Adrenal gland (tissue), 9 donors: ENCODE measurements at regions not wholly inside any gene's neighbourhood (a gene's known extent, or its start where the extent isn't known, plus 50 kb on each side); places are given as distances from the start of the nearest gene placed in this dataset.

Source experiments
- DNase-seq, 7 donors: peaks; one replicate each; pipeline ENCODE4 v3.0.0-alpha.2; 2019 to 2020
- H3K27ac ChIP-seq, 5 donors: fragments of 200-600 bp; sonication (generic) in 4 of 5; 1 replicate in 3 of 5; 2 replicates in 2 of 5; pipeline versions ENCODE4 v1.5.1 to v1.8.0; 2016 to 2020; ENCODE audit warnings: mild to moderate bottlenecking in 1 of 5
- H3K27me3 ChIP-seq: fragments of 200-600 bp; 2 replicates; pipeline ENCODE4 v1.8.0; 2021
- H3K36me3 ChIP-seq, 2 donors: fragments of 200-600 bp; replicated peaks in 1 of 2; 1 replicate in 1 of 2; 2 replicates in 1 of 2; pipeline versions ENCODE4 v1.5.1 to v1.8.0; 2018 to 2022
- H3K4me1 ChIP-seq, 2 donors: fragments of 200-600 bp; replicated peaks in 1 of 2; 1 replicate in 1 of 2; 2 replicates in 1 of 2; pipeline versions ENCODE4 v1.5.1 to v1.8.0; 2018 to 2021
- H3K4me3 ChIP-seq, 4 donors: fragments of 200-600 bp; sonication (generic) in 3 of 4; one replicate each; pipeline ENCODE4 v1.5.1; 2016 to 2018
- H3K9me3 ChIP-seq, 3 donors: fragments of 200-600 bp; sonication (generic) in 1 of 3; replicated peaks in 1 of 3; 1 replicate in 2 of 3; 2 replicates in 1 of 3; pipeline versions ENCODE4 v1.5.1 to v1.8.0; 2016 to 2021
- POLR2A ChIP-seq, 2 donors: fragments of 450-650 bp; IDR thresholded peaks; one replicate each; pipeline ENCODE4 v1.6.1; 2017; ENCODE audit warnings: antibody characterized with exemption in 2 of 2, mild to moderate bottlenecking in 2 of 2, moderate library complexity in 1 of 2
- WGBS, 4 donors: extraction: QIAGEN DNeasy Blood & Tissue Kit in 2 of 4; methylation state at CpG; one replicate each; pipeline versions ENCODE4 v1.1.5 to v1.1.7; 2013 to 2017; 5-methylcytosine and 5-hydroxymethylcytosine counted together
- intact Hi-C, 2 donors: fragments of 100-400 bp; cut with DNase I; formaldehyde crosslinking; loops; one replicate each; pipeline versions ENCODE4 v1.14.1 to v1.15.0; 2022 to 2023
- TF ChIP-seq, protein P1 (sequence below), 6 experiments: fragments of 450-650 bp in 4 of 6; fragments of 200-600 bp in 2 of 6; sonication (generic) in 1 of 6; IDR thresholded peaks; 1 replicate in 5 of 6; 2 replicates in 1 of 6; pipeline versions ENCODE4 v1.5.1 to v1.8.0; 2016 to 2021; ENCODE audit warnings: antibody characterized with exemption in 6 of 6, mild to moderate bottlenecking in 2 of 6, moderate library complexity in 1 of 6
- donor health status: healthy with polysubstance abuse.
- donor health status: Bipolar disorder and iron deficiency.
- donor health status: DM: yes; HTN: yes; CAD: no.
- donor health status: DM: no; HTN: no; CAD: no.
- donor health status: DM: no; HTN: no; CAD: no.

- no peak for DNase-seq
- Histone ChIP-seq H3K4me3 (no peak overlapping the region), H3K27ac (no peak overlapping the region), H3K27me3 (peaks cover 12% of the 10 kb centered on the region), H3K36me3 (no peaks in the 10 kb centered on the region), H3K9me3 (peaks cover 0 to 10% (median 8%) of the 10 kb centered on the region in 3 donors), H3K4me1 (no peaks in the 10 kb centered on the region)
- TF ChIP-seq, protein P1, sequence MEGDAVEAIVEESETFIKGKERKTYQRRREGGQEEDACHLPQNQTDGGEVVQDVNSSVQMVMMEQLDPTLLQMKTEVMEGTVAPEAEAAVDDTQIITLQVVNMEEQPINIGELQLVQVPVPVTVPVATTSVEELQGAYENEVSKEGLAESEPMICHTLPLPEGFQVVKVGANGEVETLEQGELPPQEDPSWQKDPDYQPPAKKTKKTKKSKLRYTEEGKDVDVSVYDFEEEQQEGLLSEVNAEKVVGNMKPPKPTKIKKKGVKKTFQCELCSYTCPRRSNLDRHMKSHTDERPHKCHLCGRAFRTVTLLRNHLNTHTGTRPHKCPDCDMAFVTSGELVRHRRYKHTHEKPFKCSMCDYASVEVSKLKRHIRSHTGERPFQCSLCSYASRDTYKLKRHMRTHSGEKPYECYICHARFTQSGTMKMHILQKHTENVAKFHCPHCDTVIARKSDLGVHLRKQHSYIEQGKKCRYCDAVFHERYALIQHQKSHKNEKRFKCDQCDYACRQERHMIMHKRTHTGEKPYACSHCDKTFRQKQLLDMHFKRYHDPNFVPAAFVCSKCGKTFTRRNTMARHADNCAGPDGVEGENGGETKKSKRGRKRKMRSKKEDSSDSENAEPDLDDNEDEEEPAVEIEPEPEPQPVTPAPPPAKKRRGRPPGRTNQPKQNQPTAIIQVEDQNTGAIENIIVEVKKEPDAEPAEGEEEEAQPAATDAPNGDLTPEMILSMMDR (IDR thresholded peaks at IDR 0.05), result no peak
- no peak for TF ChIP-seq POLR2A (IDR thresholded peaks at IDR 0.05)
- intact Hi-C loops, result loop anchor here in 1 of 2 donors (10.0 kb wide), 1 partner anchor 1468 kb away; no protein-coding TSS in a partner anchor
- WGBS, 4 donors, result 82 to 88% (median 87%) methylated on average over 1 of the region's 1 CpG
These were observed 477.3 kb downstream of the KCNJ2 start for GRCh38 chr17:70646673-70647072.

DNA sequence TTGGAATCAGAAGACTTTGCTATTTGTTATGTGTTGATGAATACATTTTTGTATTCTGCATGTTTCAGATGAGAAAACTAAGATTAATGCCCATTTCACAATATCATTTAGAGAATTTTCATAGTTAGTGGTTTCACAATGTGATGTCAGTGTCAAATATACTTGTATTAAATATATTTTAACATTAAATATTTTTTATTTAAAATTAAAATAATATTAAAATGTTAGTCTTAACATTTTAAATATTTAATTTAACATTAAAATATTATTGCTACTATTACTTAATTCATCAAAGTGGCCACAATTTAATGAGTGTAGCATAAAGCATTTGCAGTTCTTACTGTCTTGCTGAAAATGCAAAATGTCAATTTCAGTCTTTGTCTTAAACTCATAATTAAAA lies 478.8 kb downstream of the KCNJ2 start:
- no peak for DNase-seq
- H3K36me3 ChIP-seq, result no peaks in the 10 kb centered on the region
- no peak overlapping the region for H3K27ac ChIP-seq
- peaks cover 12% of the 10 kb centered on the region for H3K27me3 ChIP-seq
- no peaks in the 10 kb centered on the region for H3K4me1 ChIP-seq
- TF ChIP-seq POLR2A (IDR thresholded peaks at IDR 0.05), result no peak
- TF ChIP-seq, protein P1 (IDR thresholded peaks at IDR 0.05), result no peak
- intact Hi-C loops, result loop anchor here in 1 of 2 donors (10.0 kb wide), 1 partner anchor 1467 kb away; no protein-coding TSS in a partner anchor
- no peak overlapping the region for H3K4me3 ChIP-seq
- H3K9me3 ChIP-seq, result peaks cover 0 to 14% (median 8%) of the 10 kb centered on the region in 3 donors

- intact Hi-C loops, result no loop called here
- 57 to 63% (median 60%) methylated on average over 3 of the region's 3 CpGs for WGBS, 4 donors
- Histone ChIP-seq H3K4me3 (no peak overlapping the region), H3K36me3 (no peaks in the 10 kb centered on the region), H3K27me3 (peaks cover 8% of the 10 kb centered on the region), H3K27ac (no peak overlapping the region), H3K9me3 (peaks cover 0 to 4% (median 0%) of the 10 kb centered on the region in 3 donors), H3K4me1 (no peaks in the 10 kb centered on the region)
- TF ChIP-seq POLR2A (IDR thresholded peaks at IDR 0.05), result no peak
- TF ChIP-seq, protein P1 (IDR thresholded peaks at IDR 0.05), result no peak
- no peak for DNase-seq
These were observed 484.5 kb downstream of the KCNJ2 start for GRCh38 chr17:70653850-70654249.

DNA sequence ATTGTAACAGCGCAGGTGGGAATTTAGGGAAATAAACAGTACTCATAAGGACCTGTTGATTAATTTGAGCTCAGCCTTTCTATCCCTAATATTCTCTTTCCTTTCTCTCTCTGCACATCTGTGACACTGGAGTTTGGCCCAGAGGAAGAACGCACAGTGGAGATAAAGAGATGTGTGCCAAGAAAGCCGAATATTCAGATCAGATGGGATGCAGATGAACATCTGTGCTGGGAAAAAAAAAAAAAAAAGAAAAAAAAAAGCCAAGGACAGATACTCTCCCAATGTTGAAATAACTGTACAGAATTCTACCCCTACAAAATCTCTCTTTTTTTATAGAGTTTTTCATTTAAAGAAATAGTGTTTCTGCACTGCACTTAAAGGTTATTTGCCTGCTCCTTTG lies 485.4 kb downstream of the KCNJ2 start:
- intact Hi-C loops, result no loop called here
- DNase-seq, result no peak
- WGBS, 4 donors, result 32 to 54% (median 48%) methylated on average over 3 of the region's 3 CpGs
- H3K27me3 ChIP-seq, result peaks cover 4% of the 10 kb centered on the region
- H3K36me3 ChIP-seq, result no peaks in the 10 kb centered on the region
- H3K9me3 ChIP-seq, result peaks cover 0 to 4% (median 0%) of the 10 kb centered on the region in 3 donors
- TF ChIP-seq POLR2A (IDR thresholded peaks at IDR 0.05), result no peak
- TF ChIP-seq, protein P1 (IDR thresholded peaks at IDR 0.05), result no peak
- H3K4me1 ChIP-seq, result no peaks in the 10 kb centered on the region
- no peak overlapping the region for H3K4me3 ChIP-seq
- H3K27ac ChIP-seq, result no peak overlapping the region
